K562 (cell line): ENCODE measurements at regions not wholly inside any gene's neighbourhood (a gene's known extent, or its start where the extent isn't known, plus 50 kb on each side); places are given as distances from the start of the nearest gene placed in this dataset.

Experiments used
- ATAC-seq: fragments of 200-7000 bp; cut with Tn5 transposase; 3 replicates; pipeline ENCODE4 v1.9.1; 2020; ENCODE audit warnings: moderate library complexity
- BruUV-seq: library from RNA; stranded (reverse); fragments of 400-500 nt; replicated peaks from 2 replicates; lab custom pipeline; 2021; lab: Mats Ljungman, UMichigan
- CTCF ChIA-PET: fragments of 300-600 bp; formaldehyde crosslinking; extraction: SDS; loops from one replicate; lab custom pipeline; 2021; ENCODE audit warnings: low intra/inter-chr PET ratio; lab: Yijun Ruan, JAX
- POLR2A ChIA-PET: fragments of 300-600, 350-650 bp; sonication (Branson Sonifier 250); formaldehyde crosslinking; extraction: SDS; loops from one replicate; lab custom pipeline; 2021; ENCODE audit warnings: antibody characterized with exemption, inconsistent platforms; lab: Yijun Ruan, JAX
- DNase-seq, 4 experiments: peaks; one replicate each; pipeline versions ENCODE4 v3.0.0 to v3.0.0-alpha.2; 2011 to 2018; ENCODE audit warnings: low spot score in 3 of 4, mixed read lengths in 3 of 4; ENCODE audit errors: extremely low read depth in 1 of 4
- FAIRE-seq: peaks from 2 replicates; lab custom pipeline; 2011; peaks lifted over from hg19 to GRCh38; lab: Jason Lieb, UNC
- H2AFZ ChIP-seq: 2 replicates; pipeline ENCODE4 v1.6.0; 2011; ENCODE audit warnings: low read depth, low read length, control low read depth, inconsistent platforms
- H3K27ac ChIP-seq: fragments of 200-600 bp; 3 replicates; pipeline ENCODE4 v1.8.0; 2011; ENCODE audit warnings: low read depth, mild to moderate bottlenecking, control low read depth, inconsistent platforms, low read length, moderate library complexity, mixed read lengths; ENCODE audit errors: extremely low read depth
- H3K27me3 ChIP-seq, 2 experiments: fragments of 300-600 bp in 1 of 2; 2 replicates in 1 of 2; 3 replicates in 1 of 2; pipeline versions ENCODE4 v1.6.0 to v1.8.0; 2011; ENCODE audit warnings: inconsistent platforms in 2 of 2, low read length in 2 of 2, mild to moderate bottlenecking in 1 of 2, mixed read lengths in 1 of 2, moderate library complexity in 1 of 2; ENCODE audit not compliant: control insufficient read depth in 2 of 2, insufficient read depth in 2 of 2
- H3K36me3 ChIP-seq: fragments of 300-600 bp; 3 replicates; pipeline ENCODE4 v1.8.0; 2011; ENCODE audit warnings: mild to moderate bottlenecking, low read length, inconsistent platforms; ENCODE audit not compliant: control insufficient read depth, insufficient read depth
- H3K4me1 ChIP-seq, 2 experiments: fragments of 200-600 bp in 1 of 2; replicated peaks in 1 of 2; 2 replicates in 1 of 2; 3 replicates in 1 of 2; pipeline versions ENCODE4 v1.5.1 to v1.8.0; 2011; ENCODE audit warnings: inconsistent platforms in 2 of 2, low read length in 2 of 2, mild to moderate bottlenecking in 1 of 2, mixed read lengths in 1 of 2, moderate library complexity in 1 of 2; ENCODE audit not compliant: control insufficient read depth in 2 of 2, insufficient read depth in 2 of 2
- H3K4me2 ChIP-seq: 2 replicates; pipeline ENCODE4 v1.6.1; 2011; ENCODE audit warnings: low read length, control low read depth, inconsistent platforms, mixed read lengths; ENCODE audit not compliant: insufficient read depth
- H3K4me3 ChIP-seq: fragments of 200-600 bp; sonication (generic), shearing (Covaris generic); 2 replicates; pipeline ENCODE4 v1.5.1; 2016; ENCODE audit warnings: control low read depth, inconsistent platforms
- H3K79me2 ChIP-seq: fragments of 200-600 bp; 3 replicates; pipeline ENCODE4 v1.8.0; 2011; ENCODE audit warnings: low read length, inconsistent platforms; ENCODE audit not compliant: control insufficient read depth, insufficient read depth
- H3K9ac ChIP-seq, 2 experiments: 2 replicates each; pipeline versions ENCODE4 v1.6.0 to v1.6.1; 2011; ENCODE audit warnings: low read depth in 2 of 2, low read length in 2 of 2, control low read depth in 1 of 2, inconsistent platforms in 1 of 2, mild to moderate bottlenecking in 1 of 2, mixed read lengths in 1 of 2; ENCODE audit not compliant: insufficient read depth in 1 of 2
- H3K9me1 ChIP-seq: one replicate; pipeline ENCODE4 v1.6.0; 2011; ENCODE audit warnings: inconsistent platforms, mild to moderate bottlenecking, low read length, moderate library complexity; ENCODE audit not compliant: control insufficient read depth, insufficient read depth
- H3K9me3 ChIP-seq: replicated peaks from 2 replicates; pipeline ENCODE4 v1.5.1; 2011; ENCODE audit warnings: low read depth, low read length, inconsistent platforms; ENCODE audit not compliant: control insufficient read depth, insufficient read depth
- H4K20me1 ChIP-seq: replicated peaks from 2 replicates; pipeline ENCODE4 v1.6.1; 2011; ENCODE audit warnings: low read length, inconsistent platforms, mixed read lengths; ENCODE audit not compliant: control insufficient read depth, insufficient read depth
- C11orf30 ChIP-seq: fragments of 450-650 bp; IDR thresholded peaks from 2 replicates; pipeline ENCODE4 v1.6.1; 2016; ENCODE audit warnings: low read depth, mild to moderate bottlenecking
- CEBPG ChIP-seq, 3 experiments: fragments of 200-800 bp in 1 of 3; sonication (Bioruptor generic) in 1 of 3; sonication (generic) in 1 of 3; formaldehyde crosslinking in 1 of 3; IDR thresholded peaks in 2 of 3; conservative IDR thresholded peaks in 1 of 3; 2 replicates each; pipeline versions ENCODE4 v1.6.1 to v1.8.0; 2016 to 2022; ENCODE audit warnings: missing compliant biosample characterization in 2 of 3, missing genetic modification characterization in 2 of 3, mild to moderate bottlenecking in 1 of 3, missing genetic modification reagents in 1 of 3
- HNRNPH1 ChIP-seq: fragments of 200-400 bp; formaldehyde crosslinking; optimal IDR thresholded peaks from 2 replicates; pipeline ENCODE3; 2017; ENCODE audit warnings: low read depth, mild to moderate bottlenecking, low read length, moderate library complexity
- MAFF ChIP-seq: IDR thresholded peaks from 2 replicates; pipeline ENCODE4 v1.6.1; 2012; ENCODE audit warnings: low read length, improper control_type of control experiment
- NR2F6 ChIP-seq: fragments of 450-650 bp; formaldehyde crosslinking; IDR thresholded peaks from 2 replicates; pipeline ENCODE4 v1.4.0; 2020; ENCODE audit warnings: mild to moderate bottlenecking
- SMARCA5 ChIP-seq: fragments of 450-650 bp; IDR thresholded peaks from 2 replicates; pipeline ENCODE4 v1.6.1; 2016
- ZFP36 ChIP-seq: fragments of 150-350 bp; IDR thresholded peaks from 2 replicates; pipeline ENCODE4 v1.6.1; 2018; ENCODE audit warnings: low read length, low read depth; ENCODE audit not compliant: partially characterized antibody
- ZNF3 ChIP-seq: fragments of 250-450 bp; sonication (Bioruptor Pico); IDR thresholded peaks from 2 replicates; pipeline ENCODE4 v1.5.0; 2021; ENCODE audit warnings: mild to moderate bottlenecking, moderate library complexity
- ZNF316 ChIP-seq: fragments of 450-650 bp; IDR thresholded peaks from 2 replicates; pipeline ENCODE4 v1.6.1; 2016
- ZNF717 ChIP-seq: fragments of 250-450 bp; sonication (Bioruptor Pico); IDR thresholded peaks from 2 replicates; pipeline ENCODE4 v1.5.0; 2021
- WGBS: fragments of 100-300 bp; shearing (Covaris generic); methylation state at CpG from one replicate; pipeline ENCODE4 v1.1.6; 2016; ENCODE audit warnings: low coverage, mixed read lengths; ENCODE audit not compliant: insufficient coverage; ENCODE audit errors: missing lambda C conversion rate; 5-methylcytosine and 5-hydroxymethylcytosine counted together
- in situ Hi-C: fragments of 300-500 bp; cut with MboI; formaldehyde crosslinking; loops from 4 replicates; pipeline ENCODE4 v1.15.0; 2018; ENCODE audit warnings: inconsistent platforms, mixed read lengths
- intact Hi-C: fragments of 100-400 bp; cut with micrococcal nuclease; formaldehyde crosslinking; loops from 2 replicates; pipeline ENCODE4 v1.14.2; 2022
- TF ChIP-seq, protein P1 (sequence below): fragments of 250-450 bp; sonication (Bioruptor Pico); IDR thresholded peaks from 2 replicates; pipeline ENCODE4 v1.5.0; 2020; ENCODE audit warnings: mild to moderate bottlenecking
- TF ChIP-seq, protein P2 (sequence below): fragments of 450-650 bp; conservative IDR thresholded peaks from 2 replicates; pipeline ENCODE4 v1.6.1; 2016; ENCODE audit warnings: missing genetic modification characterization, low read depth, mild to moderate bottlenecking, control low read depth, missing compliant biosample characterization
- TF ChIP-seq, protein P3 (sequence below): sonication (generic); formaldehyde crosslinking; IDR thresholded peaks from 2 replicates; pipeline ENCODE4 v1.8.0; 2023; ENCODE audit warnings: mild to moderate bottlenecking, missing genetic modification reagents

DNA sequence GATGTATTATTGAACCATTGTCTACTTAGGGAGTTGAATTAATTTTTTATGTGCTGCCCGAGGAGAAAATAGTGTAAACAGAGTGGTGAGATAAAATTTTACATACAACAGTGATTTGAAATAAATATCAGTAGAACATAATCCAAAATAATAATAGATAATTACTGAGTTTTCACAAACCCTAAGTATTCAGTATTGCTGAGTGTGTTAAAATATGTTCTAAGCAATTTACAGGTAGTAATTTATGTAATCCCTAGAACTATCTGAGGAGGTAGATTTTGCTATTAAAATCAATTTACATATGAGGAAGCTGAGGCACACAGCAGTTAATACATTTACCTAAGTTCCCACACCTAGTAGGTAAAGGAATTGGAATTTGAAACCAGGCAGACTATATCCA, 134.7 kb upstream of the FAT1 start:
- in situ Hi-C loops: no loop called here
- no peaks in the 10 kb centered on the region for H3K27me3 ChIP-seq
- WGBS: 13% methylated on average over 1 of the region's 1 CpG
- H3K4me3 ChIP-seq: no peak overlapping the region
- no peak overlapping the region for H3K9ac ChIP-seq
- H3K27ac ChIP-seq: no peak overlapping the region
- H3K36me3 ChIP-seq: no peaks in the 10 kb centered on the region
- no peaks in the 10 kb centered on the region; a peak in 1 of 5 replicates for H3K4me1 ChIP-seq
- intact Hi-C loops: no loop called here
- FAIRE-seq: no peak
- no peaks in the 10 kb centered on the region for H3K9me1 ChIP-seq
- no peaks in the 10 kb centered on the region for H3K79me2 ChIP-seq
- TF ChIP-seq SMARCA5: no peak
- TF ChIP-seq MAFF: peak; percentile 10; the same call in 1 of the 2 replicates
- peak; percentile 70 for TF ChIP-seq ZNF316
- TF ChIP-seq, protein P1, sequence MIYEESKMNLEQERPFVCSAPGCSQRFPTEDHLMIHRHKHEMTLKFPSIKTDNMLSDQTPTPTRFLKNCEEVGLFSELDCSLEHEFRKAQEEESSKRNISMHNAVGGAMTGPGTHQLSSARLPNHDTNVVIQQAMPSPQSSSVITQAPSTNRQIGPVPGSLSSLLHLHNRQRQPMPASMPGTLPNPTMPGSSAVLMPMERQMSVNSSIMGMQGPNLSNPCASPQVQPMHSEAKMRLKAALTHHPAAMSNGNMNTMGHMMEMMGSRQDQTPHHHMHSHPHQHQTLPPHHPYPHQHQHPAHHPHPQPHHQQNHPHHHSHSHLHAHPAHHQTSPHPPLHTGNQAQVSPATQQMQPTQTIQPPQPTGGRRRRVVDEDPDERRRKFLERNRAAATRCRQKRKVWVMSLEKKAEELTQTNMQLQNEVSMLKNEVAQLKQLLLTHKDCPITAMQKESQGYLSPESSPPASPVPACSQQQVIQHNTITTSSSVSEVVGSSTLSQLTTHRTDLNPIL (CRISPR knock-in tag): no peak
- TF ChIP-seq, protein P2, sequence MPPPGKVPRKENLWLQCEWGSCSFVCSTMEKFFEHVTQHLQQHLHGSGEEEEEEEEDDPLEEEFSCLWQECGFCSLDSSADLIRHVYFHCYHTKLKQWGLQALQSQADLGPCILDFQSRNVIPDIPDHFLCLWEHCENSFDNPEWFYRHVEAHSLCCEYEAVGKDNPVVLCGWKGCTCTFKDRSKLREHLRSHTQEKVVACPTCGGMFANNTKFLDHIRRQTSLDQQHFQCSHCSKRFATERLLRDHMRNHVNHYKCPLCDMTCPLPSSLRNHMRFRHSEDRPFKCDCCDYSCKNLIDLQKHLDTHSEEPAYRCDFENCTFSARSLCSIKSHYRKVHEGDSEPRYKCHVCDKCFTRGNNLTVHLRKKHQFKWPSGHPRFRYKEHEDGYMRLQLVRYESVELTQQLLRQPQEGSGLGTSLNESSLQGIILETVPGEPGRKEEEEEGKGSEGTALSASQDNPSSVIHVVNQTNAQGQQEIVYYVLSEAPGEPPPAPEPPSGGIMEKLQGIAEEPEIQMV: no peak
- TF ChIP-seq ZNF717 (CRISPR knock-in tag): no peak
- TF ChIP-seq, protein P3, sequence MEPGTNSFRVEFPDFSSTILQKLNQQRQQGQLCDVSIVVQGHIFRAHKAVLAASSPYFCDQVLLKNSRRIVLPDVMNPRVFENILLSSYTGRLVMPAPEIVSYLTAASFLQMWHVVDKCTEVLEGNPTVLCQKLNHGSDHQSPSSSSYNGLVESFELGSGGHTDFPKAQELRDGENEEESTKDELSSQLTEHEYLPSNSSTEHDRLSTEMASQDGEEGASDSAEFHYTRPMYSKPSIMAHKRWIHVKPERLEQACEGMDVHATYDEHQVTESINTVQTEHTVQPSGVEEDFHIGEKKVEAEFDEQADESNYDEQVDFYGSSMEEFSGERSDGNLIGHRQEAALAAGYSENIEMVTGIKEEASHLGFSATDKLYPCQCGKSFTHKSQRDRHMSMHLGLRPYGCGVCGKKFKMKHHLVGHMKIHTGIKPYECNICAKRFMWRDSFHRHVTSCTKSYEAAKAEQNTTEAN (CRISPR knock-in tag): no peak
- TF ChIP-seq ZNF3 (CRISPR knock-in tag): no peak
- no peak for TF ChIP-seq NR2F6 (CRISPR knock-in tag)
- TF ChIP-seq CEBPG (CRISPR knock-in tag; IDR thresholded peaks at IDR 0.05): no peak
- TF ChIP-seq CEBPG (tag; conservative IDR thresholded peaks at IDR 0.05 in 1 of 2, IDR thresholded peaks at IDR 0.05 in 1 of 2): no peak
- TF ChIP-seq HNRNPH1: no peak
- TF ChIP-seq ZFP36: no peak
- peak; percentile 28; the same call in 1 of the 2 replicates for TF ChIP-seq C11orf30
- TF ChIP-seq, all 486 proteins: peak for 3
- no TSS peak for BruUV-seq
- Histone ChIP-seq H3K9me3 (no peaks in the 10 kb centered on the region), H2AFZ (no peak overlapping the region), H4K20me1 (no peaks in the 10 kb centered on the region), H3K4me2 (no peak overlapping the region)
- no peak for ATAC-seq
- DNase-seq: no peak
- CTCF ChIA-PET: no interaction called here
- POLR2A ChIA-PET: no interaction called here
